ENCODE measurements at regions not wholly inside any gene's neighbourhood (a gene's known extent, or its start where the extent isn't known, plus 50 kb on each side); places are given as distances from the start of the nearest gene placed in this dataset.
"Not testable (repeated sequence)": the region's sequence is repeated elsewhere in the genome, so short reads cannot be mapped to it uniquely, and the experiment has no call there.

- Histone ChIP-seq H3K9me3 (no peaks in the 10 kb centered on the region), H3K4me1 (no peaks in the 10 kb centered on the region), H3K27me3 (no peaks in the 10 kb centered on the region), H3K36me3 (no peaks in the 10 kb centered on the region), H3K27ac (no peak overlapping the region), H3K4me3 (no peak overlapping the region)
- TF ChIP-seq CTCF (IDR thresholded peaks at IDR 0.05 in 4 of 5, conservative IDR thresholded peaks at IDR 0.05 in 1 of 5) (no peak), POLR2A (IDR thresholded peaks at IDR 0.05) (no peak)
- DNase-seq: no peak
- intact Hi-C loops (cut with DNase I; ENCODE audit: low total_unique reads) (no loop called here), in situ Hi-C loops (cut with MboI; ENCODE audit: low sequenced_read_pairs in 4 of 4) (no loop called here)
- no peak for ATAC-seq
Measured at GRCh38 chr10:84739641-84740040, 411.3 kb downstream of the CCSER2 start.

GRCh38 chr10:84743483-84743882, 415.1 kb downstream of the CCSER2 start:
- no peak for DNase-seq
- in situ Hi-C loops (cut with MboI; ENCODE audit: low sequenced_read_pairs in 4 of 4) (no loop called here), intact Hi-C loops (cut with DNase I; ENCODE audit: low total_unique reads) (no loop called here)

GRCh38 chr10:84755311-84755710, 426.9 kb downstream of the CCSER2 start:
- in situ Hi-C loops (cut with MboI; ENCODE audit: low sequenced_read_pairs in 4 of 4): no loop called here
- ATAC-seq (no peak), DNase-seq (no peak)
- TF ChIP-seq CTCF (IDR thresholded peaks at IDR 0.05 in 4 of 5, conservative IDR thresholded peaks at IDR 0.05 in 1 of 5) (no peak), POLR2A (IDR thresholded peaks at IDR 0.05) (no peak)
- Histone ChIP-seq H3K4me3 (no peak overlapping the region), H3K27me3 (no peaks in the 10 kb centered on the region), H3K9me3 (no peaks in the 10 kb centered on the region), H3K4me1 (no peaks in the 10 kb centered on the region), H3K36me3 (no peaks in the 10 kb centered on the region), H3K27ac (no peak overlapping the region)
- intact Hi-C loops (cut with DNase I; ENCODE audit: low total_unique reads): no loop called here

More at GRCh38 chr10:84743483-84743882, 415.1 kb downstream of the CCSER2 start:
- no peaks in the 10 kb centered on the region for H3K36me3 ChIP-seq
- TF ChIP-seq POLR2A (IDR thresholded peaks at IDR 0.05) (no peak), CTCF (IDR thresholded peaks at IDR 0.05 in 4 of 5, conservative IDR thresholded peaks at IDR 0.05 in 1 of 5) (no peak)
- no peaks in the 10 kb centered on the region for H3K27me3 ChIP-seq
- no peaks in the 10 kb centered on the region for H3K4me1 ChIP-seq
- no peak overlapping the region for H3K27ac ChIP-seq
- ATAC-seq: no peak
- no peaks in the 10 kb centered on the region for H3K9me3 ChIP-seq
- no peak overlapping the region for H3K4me3 ChIP-seq

- H3K4me1 ChIP-seq; ATAC-seq; DNase-seq; H3K27me3 ChIP-seq; H3K9me3 ChIP-seq; H3K27ac ChIP-seq; H3K36me3 ChIP-seq; intact Hi-C loops (cut with DNase I; ENCODE audit: low total_unique reads); in situ Hi-C loops (cut with MboI; ENCODE audit: low sequenced_read_pairs in 4 of 4); H3K4me3 ChIP-seq: not testable (repeated sequence)
Measured at GRCh38 chr10:84756653-84757052, 428.3 kb downstream of the CCSER2 start.

- DNase-seq; H3K9me3 ChIP-seq; intact Hi-C loops (cut with DNase I; ENCODE audit: low total_unique reads); H3K4me3 ChIP-seq; in situ Hi-C loops (cut with MboI; ENCODE audit: low sequenced_read_pairs in 4 of 4); H3K27ac ChIP-seq; H3K27me3 ChIP-seq; H3K4me1 ChIP-seq; H3K36me3 ChIP-seq; ATAC-seq: not testable (repeated sequence)
Measured at GRCh38 chr10:84761994-84762614, 433.7 kb downstream of the CCSER2 start.
